Dendritic cell treated with granulocyte-macrophage colony-stimulating factor and Interleukin-4, amounts not matched to agents 40 ng/mL and 50 ng/mL, for 4 days (primary cell): ENCODE measurements at regions not wholly inside any gene's neighbourhood (a gene's known extent, or its start where the extent isn't known, plus 50 kb on each side); places are given as distances from the start of the nearest gene placed in this dataset.
"Not testable (repeated sequence)": the region's sequence is repeated elsewhere in the genome, so short reads cannot be mapped to it uniquely, and the experiment has no call there.

Source experiments
- H3K27ac Mint-ChIP-seq: one replicate; pipeline ENCODE4 v1.8.0; 2022; ENCODE audit warnings: mild to moderate bottlenecking, mixed read lengths
- H3K27me3 Mint-ChIP-seq: one replicate; pipeline ENCODE4 v1.8.0; 2022; ENCODE audit warnings: mild to moderate bottlenecking, mixed read lengths
- H3K36me3 Mint-ChIP-seq: one replicate; pipeline ENCODE4 v1.8.0; 2022; ENCODE audit warnings: low read depth, mixed read lengths
- H3K4me1 Mint-ChIP-seq: one replicate; pipeline ENCODE4 v1.8.0; 2022; ENCODE audit warnings: low read depth, mixed read lengths
- H3K4me3 Mint-ChIP-seq: one replicate; pipeline ENCODE4 v1.8.0; 2022; ENCODE audit warnings: mild to moderate bottlenecking, moderate library complexity, mixed read lengths
- H3K9me3 Mint-ChIP-seq: one replicate; pipeline ENCODE4 v1.8.0; 2022; ENCODE audit warnings: mixed read lengths
- intact Hi-C: fragments of 100-400 bp; cut with micrococcal nuclease; formaldehyde crosslinking; loops from one replicate; pipeline ENCODE4 v1.15.0; 2022

GRCh38 chr6:14477559-14477958, 360.0 kb downstream of the CD83 start:
- H3K36me3 Mint-ChIP-seq: peaks cover 6% of the 10 kb centered on the region
- peaks cover 16% of the 10 kb centered on the region for H3K9me3 Mint-ChIP-seq
- intact Hi-C loops: no loop called here
- H3K4me3 Mint-ChIP-seq: no peak overlapping the region
- no peak overlapping the region for H3K27ac Mint-ChIP-seq
- peaks cover 16% of the 10 kb centered on the region for H3K4me1 Mint-ChIP-seq
- H3K27me3 Mint-ChIP-seq: peaks cover 12% of the 10 kb centered on the region

- peaks cover 20% of the 10 kb centered on the region for H3K9me3 Mint-ChIP-seq
Observed at GRCh38 chr6:14478381-14479225, 361.0 kb downstream of the CD83 start.

GRCh38 chr6:14481946-14482345, 364.4 kb downstream of the CD83 start:
- H3K27me3 Mint-ChIP-seq, H3K36me3 Mint-ChIP-seq, H3K27ac Mint-ChIP-seq, intact Hi-C loops, H3K4me3 Mint-ChIP-seq, H3K4me1 Mint-ChIP-seq: not testable (repeated sequence)
- peaks cover 20% of the 10 kb centered on the region for H3K9me3 Mint-ChIP-seq

More at GRCh38 chr6:14478381-14479225, 361.0 kb downstream of the CD83 start:
- Mint-ChIP-seq H3K36me3 (peaks cover 6% of the 10 kb centered on the region), H3K27ac (no peak overlapping the region), H3K27me3 (peaks cover 12% of the 10 kb centered on the region), H3K4me1 (peaks cover 7% of the 10 kb centered on the region), H3K4me3 (no peak overlapping the region)
- intact Hi-C loops: no loop called here

- H3K36me3 Mint-ChIP-seq: no peaks in the 10 kb centered on the region
- H3K27ac Mint-ChIP-seq: no peak overlapping the region
- peaks cover 10% of the 10 kb centered on the region for H3K9me3 Mint-ChIP-seq
- no peaks in the 10 kb centered on the region for H3K27me3 Mint-ChIP-seq
- no peak overlapping the region for H3K4me3 Mint-ChIP-seq
- peaks cover 5% of the 10 kb centered on the region for H3K4me1 Mint-ChIP-seq
- intact Hi-C loops: no loop called here
Observed at GRCh38 chr6:14487625-14488024, 370.1 kb downstream of the CD83 start.

GRCh38 chr6:14488180-14488579, 370.6 kb downstream of the CD83 start:
- Mint-ChIP-seq H3K9me3 (peaks cover 6% of the 10 kb centered on the region), H3K27me3 (no peaks in the 10 kb centered on the region), H3K4me3 (no peak overlapping the region), H3K27ac (no peak overlapping the region), H3K36me3 (no peaks in the 10 kb centered on the region), H3K4me1 (peaks cover 5% of the 10 kb centered on the region)
- intact Hi-C loops: no loop called here

GRCh38 chr6:14489445-14489844, 371.9 kb downstream of the CD83 start:
- Mint-ChIP-seq H3K27me3 (no peaks in the 10 kb centered on the region), H3K36me3 (no peaks in the 10 kb centered on the region), H3K9me3 (peaks cover 6% of the 10 kb centered on the region), H3K27ac (no peak overlapping the region), H3K4me1 (peaks cover 5% of the 10 kb centered on the region), H3K4me3 (no peak overlapping the region)
- intact Hi-C loops: no loop called here

GRCh38 chr6:14498748-14499147, 381.2 kb downstream of the CD83 start:
- no peaks in the 10 kb centered on the region for H3K27me3 Mint-ChIP-seq
- no peak overlapping the region for H3K27ac Mint-ChIP-seq
- no peaks in the 10 kb centered on the region for H3K9me3 Mint-ChIP-seq
- no peak overlapping the region for H3K4me3 Mint-ChIP-seq
- H3K36me3 Mint-ChIP-seq: no peaks in the 10 kb centered on the region
- no peaks in the 10 kb centered on the region for H3K4me1 Mint-ChIP-seq
- intact Hi-C loops: no loop called here

GRCh38 chr6:14499309-14499708, 381.7 kb downstream of the CD83 start:
- no peak overlapping the region for H3K27ac Mint-ChIP-seq
- intact Hi-C loops: no loop called here
- no peaks in the 10 kb centered on the region for H3K36me3 Mint-ChIP-seq
- H3K4me1 Mint-ChIP-seq: no peaks in the 10 kb centered on the region
- no peaks in the 10 kb centered on the region for H3K9me3 Mint-ChIP-seq
- H3K27me3 Mint-ChIP-seq: no peaks in the 10 kb centered on the region
- no peak overlapping the region for H3K4me3 Mint-ChIP-seq

- intact Hi-C loops: no loop called here
- Mint-ChIP-seq H3K9me3 (no peaks in the 10 kb centered on the region), H3K27ac (no peak overlapping the region), H3K36me3 (no peaks in the 10 kb centered on the region), H3K4me3 (no peak overlapping the region), H3K4me1 (no peaks in the 10 kb centered on the region), H3K27me3 (no peaks in the 10 kb centered on the region)
Observed at GRCh38 chr6:14499841-14500240, 382.3 kb downstream of the CD83 start.

GRCh38 chr6:14500809-14501208, 383.2 kb downstream of the CD83 start:
- intact Hi-C loops: no loop called here
- Mint-ChIP-seq H3K4me1 (no peaks in the 10 kb centered on the region), H3K36me3 (no peaks in the 10 kb centered on the region)

GRCh38 chr6:14501240-14501639, 383.7 kb downstream of the CD83 start:
- Mint-ChIP-seq H3K27ac (no peak overlapping the region), H3K9me3 (no peaks in the 10 kb centered on the region), H3K36me3 (no peaks in the 10 kb centered on the region), H3K4me3 (no peak overlapping the region), H3K4me1 (no peaks in the 10 kb centered on the region), H3K27me3 (no peaks in the 10 kb centered on the region)
- intact Hi-C loops: no loop called here

More at GRCh38 chr6:14500809-14501208, 383.2 kb downstream of the CD83 start:
- H3K27me3 Mint-ChIP-seq: no peaks in the 10 kb centered on the region
- H3K27ac Mint-ChIP-seq: no peak overlapping the region
- no peaks in the 10 kb centered on the region for H3K9me3 Mint-ChIP-seq
- no peak overlapping the region for H3K4me3 Mint-ChIP-seq

GRCh38 chr6:14501914-14502313, 384.3 kb downstream of the CD83 start:
- Mint-ChIP-seq H3K4me3 (no peak overlapping the region), H3K4me1 (no peaks in the 10 kb centered on the region), H3K27me3 (no peaks in the 10 kb centered on the region), H3K27ac (no peak overlapping the region), H3K36me3 (no peaks in the 10 kb centered on the region), H3K9me3 (no peaks in the 10 kb centered on the region)
- intact Hi-C loops: no loop called here

GRCh38 chr6:14502551-14502950, 385.0 kb downstream of the CD83 start:
- Mint-ChIP-seq H3K4me3 (no peak overlapping the region), H3K9me3 (no peaks in the 10 kb centered on the region), H3K4me1 (no peaks in the 10 kb centered on the region), H3K36me3 (no peaks in the 10 kb centered on the region), H3K27ac (no peak overlapping the region), H3K27me3 (no peaks in the 10 kb centered on the region)
- intact Hi-C loops: no loop called here

GRCh38 chr6:14505401-14505800, 387.8 kb downstream of the CD83 start:
- Mint-ChIP-seq H3K9me3 (no peaks in the 10 kb centered on the region), H3K4me1 (no peaks in the 10 kb centered on the region), H3K27me3 (no peaks in the 10 kb centered on the region), H3K27ac (no peak overlapping the region), H3K4me3 (no peak overlapping the region), H3K36me3 (no peaks in the 10 kb centered on the region)
- intact Hi-C loops: no loop called here
